Ishikawa (cell line): ENCODE measurements at regions not wholly inside any gene's neighbourhood (a gene's known extent, or its start where the extent isn't known, plus 50 kb on each side); places are given as distances from the start of the nearest gene placed in this dataset.

Experiments used
- CREB1 ChIP-seq: IDR thresholded peaks from 2 replicates; pipeline ENCODE4 v1.6.1; 2012; ENCODE audit warnings: low read depth
- EP300 ChIP-seq: IDR thresholded peaks from 2 replicates; pipeline ENCODE4 v1.6.1; 2012; ENCODE audit warnings: borderline replicate concordance
- FOXM1 ChIP-seq: IDR thresholded peaks from 2 replicates; pipeline ENCODE4 v1.6.1; 2012; ENCODE audit warnings: low read depth, borderline replicate concordance
- REST ChIP-seq: IDR thresholded peaks from 2 replicates; pipeline ENCODE4 v1.6.1; 2012; ENCODE audit warnings: low read depth, mild to moderate bottlenecking
- ZBTB7A ChIP-seq: IDR thresholded peaks from 2 replicates; pipeline ENCODE4 v1.6.1; 2012; ENCODE audit warnings: low read depth

GRCh38 chr9:87353301-87353700, 144.4 kb upstream of the DAPK1 start:
- TF ChIP-seq ZBTB7A (no peak), FOXM1 (no peak), REST (no peak), CREB1 (no peak), EP300 (no peak)
